Keratinocyte (primary cell): ENCODE measurements at regions not wholly inside any gene's neighbourhood (a gene's known extent, or its start where the extent isn't known, plus 50 kb on each side); places are given as distances from the start of the nearest gene placed in this dataset.

ENCODE experiments used
- DNase-seq: peaks from one replicate; pipeline ENCODE4 v3.0.0-alpha.2; 2011; ENCODE audit warnings: low read depth, missing footprints, low spot score
- FAIRE-seq: peaks from 2 replicates; lab custom pipeline; 2011; peaks lifted over from hg19 to GRCh38; lab: Jason Lieb, UNC
- H2AFZ ChIP-seq: 2 replicates; pipeline ENCODE4 v1.6.0; 2012; ENCODE audit warnings: low read length, control low read depth, inconsistent platforms; ENCODE audit not compliant: control insufficient read depth
- H3K27ac ChIP-seq: 2 replicates; pipeline ENCODE4 v1.5.1; 2011; ENCODE audit warnings: low read length; ENCODE audit not compliant: control insufficient read depth, insufficient read depth
- H3K27me3 ChIP-seq: 3 replicates; pipeline ENCODE4 v1.6.0; 2011; ENCODE audit warnings: low read length; ENCODE audit not compliant: control insufficient read depth, insufficient read depth; ENCODE audit errors: extremely low read depth
- H3K36me3 ChIP-seq, 2 experiments: 2 replicates in 1 of 2; 3 replicates in 1 of 2; pipeline ENCODE4 v1.5.1; 2011; ENCODE audit warnings: low read length in 2 of 2, mild to moderate bottlenecking in 1 of 2; ENCODE audit not compliant: control insufficient read depth in 2 of 2, insufficient read depth in 2 of 2; ENCODE audit errors: extremely low read depth in 1 of 2
- H3K4me1 ChIP-seq: 3 replicates; pipeline ENCODE4 v1.5.1; 2011; ENCODE audit warnings: low read length; ENCODE audit not compliant: control insufficient read depth, insufficient read depth; ENCODE audit errors: extremely low read depth
- H3K4me2 ChIP-seq: 3 replicates; pipeline ENCODE4 v1.6.0; 2011; ENCODE audit warnings: low read depth, low read length; ENCODE audit not compliant: control insufficient read depth, insufficient read depth; ENCODE audit errors: extremely low read depth
- H3K4me3 ChIP-seq, 3 experiments: fragments of 200-600 bp in 1 of 3; sonication (generic) in 1 of 3; 2 replicates in 2 of 3; 3 replicates in 1 of 3; pipeline ENCODE4 v1.5.1; 2011 to 2016; ENCODE audit warnings: low read length in 3 of 3, mild to moderate bottlenecking in 3 of 3, control low read depth in 2 of 3, inconsistent platforms in 1 of 3, low read depth in 1 of 3, mixed read lengths in 1 of 3, mixed run types in 1 of 3, moderate library complexity in 1 of 3; ENCODE audit not compliant: control insufficient read depth in 2 of 3, insufficient read depth in 2 of 3; ENCODE audit errors: extremely low read depth in 1 of 3
- H3K79me2 ChIP-seq: 2 replicates; pipeline ENCODE4 v1.6.0; 2012; ENCODE audit warnings: low read length; ENCODE audit not compliant: control insufficient read depth, insufficient read depth
- H3K9ac ChIP-seq: 3 replicates; pipeline ENCODE4 v1.6.0; 2011; ENCODE audit warnings: low read length; ENCODE audit not compliant: control insufficient read depth, insufficient read depth; ENCODE audit errors: extremely low read depth
- H3K9me1 ChIP-seq: 3 replicates; pipeline ENCODE4 v1.6.0; 2011; ENCODE audit warnings: low read length; ENCODE audit not compliant: control insufficient read depth, insufficient read depth; ENCODE audit errors: extremely low read depth
- H3K9me3 ChIP-seq: 2 replicates; pipeline ENCODE4 v1.5.1; 2012; ENCODE audit warnings: low read depth, low read length; ENCODE audit not compliant: control insufficient read depth
- H4K20me1 ChIP-seq: 3 replicates; pipeline ENCODE4 v1.6.0; 2011; ENCODE audit warnings: low read length; ENCODE audit not compliant: control insufficient read depth, insufficient read depth; ENCODE audit errors: extremely low read depth
- CTCF ChIP-seq, 3 experiments: IDR thresholded peaks in 1 of 3; conservative IDR thresholded peaks in 1 of 3; optimal IDR thresholded peaks in 1 of 3; 2 replicates in 2 of 3; 3 replicates in 1 of 3; pipeline versions ENCODE3 to v1.5.1; 2011; ENCODE audit warnings: low read length in 3 of 3, mild to moderate bottlenecking in 3 of 3, moderate library complexity in 2 of 3, control low read depth in 1 of 3, inconsistent platforms in 1 of 3; ENCODE audit not compliant: insufficient read depth in 2 of 3; ENCODE audit errors: extremely low read depth in 1 of 3
- EZH2 ChIP-seq: IDR thresholded peaks from one replicate; pipeline ENCODE4 v1.6.1; 2012; ENCODE audit warnings: inconsistent platforms, mild to moderate bottlenecking, low read length, moderate library complexity
- dilution Hi-C: fragments of 300-500 bp; cut with MboI; formaldehyde crosslinking; loops from one replicate; pipeline ENCODE4 v1.7.0; 2020; ENCODE audit warnings: low sequenced_read_pairs; ENCODE audit not compliant: extremely low pct_ligation_motif_present

- no peak for TF ChIP-seq CTCF (optimal IDR thresholded peaks at IDR 0.05 in 1 of 3, IDR thresholded peaks at IDR 0.05 in 1 of 3, conservative IDR thresholded peaks at IDR 0.05 in 1 of 3; ENCODE audit: extremely low read depth in 1 of 3, insufficient read depth in 2 of 3, low read length in 3 of 3)
- no peak for TF ChIP-seq EZH2
- no peaks in the 10 kb centered on the region for H3K36me3 ChIP-seq
- H3K4me1 ChIP-seq = no peaks in the 10 kb centered on the region
- H2AFZ ChIP-seq = no peak overlapping the region
- no peak overlapping the region for H3K4me3 ChIP-seq
- H3K27me3 ChIP-seq = no peaks in the 10 kb centered on the region
- no peak overlapping the region for H3K9ac ChIP-seq
- FAIRE-seq (no peak), DNase-seq (no peak)
- no peaks in the 10 kb centered on the region for H3K9me1 ChIP-seq
- dilution Hi-C loops = no loop called here
- H3K27ac ChIP-seq = no peak overlapping the region
- no peak overlapping the region for H3K4me2 ChIP-seq
- H3K79me2 ChIP-seq = no peaks in the 10 kb centered on the region
- H4K20me1 ChIP-seq = no peaks in the 10 kb centered on the region
- peaks cover 4% of the 10 kb centered on the region for H3K9me3 ChIP-seq
These were observed 218.2 kb downstream of the SLCO4C1 start for GRCh38 chr5:102077920-102078319.

- Histone ChIP-seq H4K20me1 (no peaks in the 10 kb centered on the region), H2AFZ (no peak overlapping the region), H3K27me3 (no peaks in the 10 kb centered on the region), H3K36me3 (no peaks in the 10 kb centered on the region), H3K9ac (no peak overlapping the region), H3K27ac (no peak overlapping the region), H3K4me2 (no peak overlapping the region), H3K79me2 (no peaks in the 10 kb centered on the region), H3K4me1 (no peaks in the 10 kb centered on the region), H3K9me1 (no peaks in the 10 kb centered on the region), H3K4me3 (no peak overlapping the region), H3K9me3 (no peaks in the 10 kb centered on the region)
- dilution Hi-C loops = no loop called here
- TF ChIP-seq CTCF (optimal IDR thresholded peaks at IDR 0.05 in 1 of 3, IDR thresholded peaks at IDR 0.05 in 1 of 3, conservative IDR thresholded peaks at IDR 0.05 in 1 of 3; ENCODE audit: extremely low read depth in 1 of 3, insufficient read depth in 2 of 3, low read length in 3 of 3) (no peak), EZH2 (no peak)
- no peak for FAIRE-seq
- no peak for DNase-seq
These were observed 226.1 kb downstream of the SLCO4C1 start for GRCh38 chr5:102069974-102070373.
